Lower lobe of right lung (tissue), 2 donors: ENCODE measurements at regions not wholly inside any gene's neighbourhood (a gene's known extent, or its start where the extent isn't known, plus 50 kb on each side); places are given as distances from the start of the nearest gene placed in this dataset.

Source experiments
- ATAC-seq, 2 donors: fragments of 200-7000 bp; cut with Tn5 transposase; one replicate each; pipeline ENCODE4 v1.9.1; 2020 to 2022; ENCODE audit warnings: mild to moderate bottlenecking in 2 of 2, moderate library complexity in 2 of 2
- DNase-seq: peaks from one replicate; pipeline ENCODE4 v3.0.0-alpha.2; 2020
- H3K27ac ChIP-seq: fragments of 200-600 bp; one replicate; pipeline ENCODE4 v1.8.0; 2022
- H3K27me3 ChIP-seq: fragments of 200-600 bp; one replicate; pipeline ENCODE4 v1.8.0; 2022; ENCODE audit warnings: low read depth
- H3K36me3 ChIP-seq: fragments of 200-600 bp; one replicate; pipeline ENCODE4 v1.8.0; 2022; ENCODE audit warnings: mild to moderate bottlenecking
- H3K4me1 ChIP-seq: fragments of 200-600 bp; one replicate; pipeline ENCODE4 v1.8.0; 2022
- H3K4me3 ChIP-seq: fragments of 200-600 bp; one replicate; pipeline ENCODE4 v1.8.0; 2022; ENCODE audit warnings: mild to moderate bottlenecking
- H3K9me3 ChIP-seq: fragments of 200-600 bp; one replicate; pipeline ENCODE4 v1.8.0; 2022
- CTCF ChIP-seq: fragments of 200-600 bp; IDR thresholded peaks from one replicate; pipeline ENCODE4 v1.8.0; 2022; ENCODE audit warnings: antibody characterized with exemption, mild to moderate bottlenecking
- intact Hi-C: fragments of 100-400 bp; cut with DNase I; formaldehyde crosslinking; loops from one replicate; pipeline ENCODE4 v1.11.0; 2022
- donor health status: DM: no; HTN: yes; CAD: no; lungs with severe emphysema.

GRCh38 chr1:81424061-81424460, 376.7 kb upstream of the ADGRL2 start:
- no peaks in the 10 kb centered on the region for H3K36me3 ChIP-seq
- H3K9me3 ChIP-seq, result no peaks in the 10 kb centered on the region
- intact Hi-C loops, result no loop called here
- no peaks in the 10 kb centered on the region for H3K27me3 ChIP-seq
- no peak for ATAC-seq
- DNase-seq, result no peak
- no peak overlapping the region for H3K4me3 ChIP-seq
- no peak for TF ChIP-seq CTCF
- H3K27ac ChIP-seq, result no peak overlapping the region
- no peaks in the 10 kb centered on the region for H3K4me1 ChIP-seq

DNA sequence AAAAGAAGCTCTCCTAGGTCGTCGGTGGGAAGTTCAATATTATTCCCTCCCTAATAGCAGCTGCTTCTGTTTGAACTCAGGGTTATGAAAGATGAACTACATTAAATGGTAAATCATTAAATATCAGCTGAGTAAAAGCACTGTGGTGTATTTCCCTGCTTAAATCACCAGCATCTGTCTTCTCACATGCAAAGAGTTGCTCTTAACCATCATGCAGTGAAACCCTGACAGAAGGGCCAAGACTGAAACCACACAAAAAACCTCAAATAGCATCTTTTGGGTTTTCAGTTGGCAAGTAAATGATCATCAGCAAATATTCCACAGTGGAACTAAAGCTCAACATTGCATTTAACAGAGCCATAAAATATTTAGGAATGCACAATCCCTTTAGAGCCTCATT, 380.0 kb upstream of the ADGRL2 start:
- Histone ChIP-seq H3K27me3 (no peaks in the 10 kb centered on the region), H3K4me3 (no peak overlapping the region), H3K4me1 (no peaks in the 10 kb centered on the region), H3K36me3 (no peaks in the 10 kb centered on the region), H3K27ac (no peak overlapping the region), H3K9me3 (no peaks in the 10 kb centered on the region)
- TF ChIP-seq CTCF, result no peak
- DNase-seq (no peak), ATAC-seq (no peak)
- intact Hi-C loops, result no loop called here

DNA sequence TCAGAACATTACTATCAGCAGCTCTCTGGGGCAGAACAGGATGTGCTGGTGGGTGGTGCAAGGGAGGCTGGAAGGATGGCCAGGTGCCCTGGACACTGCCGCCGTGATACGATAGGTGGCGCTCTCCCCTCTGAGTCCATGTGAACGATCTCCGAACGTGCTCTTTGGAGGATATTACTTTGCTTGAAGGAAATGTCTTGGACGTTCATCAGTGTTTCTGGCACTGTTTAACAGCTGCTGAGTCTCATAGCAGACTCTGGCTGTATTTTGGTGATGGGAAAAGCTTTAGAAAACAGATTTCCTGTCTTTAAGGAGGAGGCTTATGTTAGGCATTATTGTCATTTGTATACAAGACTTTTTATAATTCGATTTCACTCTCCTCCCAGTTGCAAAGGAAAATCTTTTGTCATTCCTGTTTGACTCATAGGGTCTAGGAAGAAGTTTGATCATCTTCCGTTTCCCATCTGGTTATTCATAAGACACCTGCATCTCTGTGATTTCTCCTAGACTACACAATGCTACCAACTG, 386.2 kb upstream of the ADGRL2 start:
- DNase-seq (peak; percentile 73), ATAC-seq (peak; percentile 91 to 94)
- Histone ChIP-seq H3K36me3 (no peaks in the 10 kb centered on the region), H3K9me3 (no peaks in the 10 kb centered on the region), H3K27ac (peak overlapping the region; percentile 9), H3K4me1 (peaks cover 8% of the 10 kb centered on the region), H3K4me3 (no peak overlapping the region), H3K27me3 (no peaks in the 10 kb centered on the region)
- peak; percentile 85 for TF ChIP-seq CTCF
- intact Hi-C loops, result no loop called here

GRCh38 chr1:81412954-81413353, 387.8 kb upstream of the ADGRL2 start:
- ATAC-seq (no peak), DNase-seq (no peak)
- Histone ChIP-seq H3K4me3 (no peak overlapping the region), H3K4me1 (peaks cover 8% of the 10 kb centered on the region), H3K9me3 (no peaks in the 10 kb centered on the region), H3K36me3 (no peaks in the 10 kb centered on the region), H3K27me3 (no peaks in the 10 kb centered on the region), H3K27ac (no peak overlapping the region)
- intact Hi-C loops, result no loop called here
- TF ChIP-seq CTCF, result no peak

GRCh38 chr1:81410941-81411340, 389.8 kb upstream of the ADGRL2 start:
- Histone ChIP-seq H3K27ac (no peak overlapping the region), H3K36me3 (no peaks in the 10 kb centered on the region), H3K9me3 (no peaks in the 10 kb centered on the region), H3K4me1 (peaks cover 17% of the 10 kb centered on the region), H3K27me3 (no peaks in the 10 kb centered on the region), H3K4me3 (no peak overlapping the region)
- intact Hi-C loops, result no loop called here
- ATAC-seq (no peak), DNase-seq (no peak)
- TF ChIP-seq CTCF, result no peak

DNA sequence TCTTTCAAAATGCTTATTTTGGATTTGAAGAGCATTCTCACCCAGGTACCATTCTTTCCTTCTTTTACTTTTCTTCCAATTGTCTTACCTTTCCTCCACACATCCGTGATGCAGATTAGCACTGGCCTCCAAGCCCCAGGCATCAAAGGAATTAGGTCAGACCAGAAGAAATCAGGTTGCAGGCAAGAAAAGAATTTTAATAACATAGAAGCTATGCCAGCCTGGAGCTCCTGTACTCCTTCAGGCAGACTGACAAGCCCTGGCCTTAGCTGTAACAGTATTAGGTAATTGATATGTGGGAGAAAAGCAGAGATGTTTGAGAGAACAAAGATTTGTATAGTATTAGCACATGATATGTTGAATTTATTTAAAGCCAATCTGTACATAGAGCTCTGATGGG, 390.4 kb upstream of the ADGRL2 start:
- DNase-seq, result no peak
- TF ChIP-seq CTCF, result no peak
- Histone ChIP-seq H3K27ac (no peak overlapping the region), H3K36me3 (no peaks in the 10 kb centered on the region), H3K27me3 (no peaks in the 10 kb centered on the region), H3K4me1 (peaks cover 17% of the 10 kb centered on the region), H3K9me3 (no peaks in the 10 kb centered on the region), H3K4me3 (no peak overlapping the region)
- intact Hi-C loops, result no loop called here
- ATAC-seq, result no peak
